H9 (cell line): ENCODE measurements at regions not wholly inside any gene's neighbourhood (a gene's known extent, or its start where the extent isn't known, plus 50 kb on each side); places are given as distances from the start of the nearest gene placed in this dataset.

Experiments
- DNase-seq: peaks from one replicate; pipeline ENCODE4 v3.0.0-alpha.2; 2017
- H2AFZ ChIP-seq: one replicate; pipeline ENCODE4 v1.6.1; 2013; ENCODE audit warnings: mild to moderate bottlenecking, low read length, control low read depth, moderate library complexity
- H2AK5ac ChIP-seq: 2 replicates; pipeline ENCODE4 v1.6.1; 2013; ENCODE audit warnings: low read length, control low read depth, mixed read lengths; ENCODE audit not compliant: insufficient read length
- H2BK120ac ChIP-seq: one replicate; pipeline ENCODE4 v1.6.1; 2013; ENCODE audit warnings: low read depth, mild to moderate bottlenecking, low read length, control low read depth, inconsistent platforms; ENCODE audit not compliant: poor library complexity, severe bottlenecking
- H2BK12ac ChIP-seq: 2 replicates; pipeline ENCODE4 v1.6.1; 2013; ENCODE audit warnings: low read length, control low read depth, mixed read lengths, low read depth; ENCODE audit not compliant: insufficient read length
- H2BK15ac ChIP-seq: 2 replicates; pipeline ENCODE4 v1.6.1; 2013; ENCODE audit warnings: low read depth, low read length, control low read depth
- H2BK20ac ChIP-seq: one replicate; pipeline ENCODE4 v1.6.1; 2013; ENCODE audit warnings: low read depth, mild to moderate bottlenecking, low read length, control low read depth, inconsistent platforms; ENCODE audit not compliant: poor library complexity, severe bottlenecking
- H2BK5ac ChIP-seq: 2 replicates; pipeline ENCODE4 v1.6.1; 2013; ENCODE audit warnings: low read length, control low read depth, mixed read lengths; ENCODE audit not compliant: insufficient read length
- H3K14ac ChIP-seq: 2 replicates; pipeline ENCODE4 v1.6.1; 2013; ENCODE audit warnings: low read length, control low read depth; ENCODE audit not compliant: insufficient read depth
- H3K18ac ChIP-seq: 2 replicates; pipeline ENCODE4 v1.6.1; 2013; ENCODE audit warnings: low read depth, mild to moderate bottlenecking, mixed read lengths, low read length, control low read depth; ENCODE audit not compliant: insufficient read length
- H3K23ac ChIP-seq: 2 replicates; pipeline ENCODE4 v1.6.1; 2013; ENCODE audit warnings: low read length, control low read depth, mixed read lengths, low read depth; ENCODE audit not compliant: insufficient read length
- H3K23me2 ChIP-seq: 2 replicates; pipeline ENCODE4 v1.6.1; 2013; ENCODE audit warnings: low read depth, mild to moderate bottlenecking, mixed read lengths, low read length, control low read depth; ENCODE audit not compliant: insufficient read length, poor library complexity, severe bottlenecking
- H3K27ac ChIP-seq: 2 replicates; pipeline ENCODE4 v1.5.1; 2013; ENCODE audit warnings: low read length, control low read depth, mixed read lengths, low read depth; ENCODE audit not compliant: insufficient read length
- H3K27me3 ChIP-seq: 2 replicates; pipeline ENCODE4 v1.6.1; 2013; ENCODE audit warnings: low read length, control low read depth, inconsistent platforms; ENCODE audit not compliant: insufficient read depth
- H3K4ac ChIP-seq: 2 replicates; pipeline ENCODE4 v1.6.1; 2013; ENCODE audit warnings: low read depth, mild to moderate bottlenecking, control low read depth, inconsistent platforms, low read length, moderate library complexity
- H3K4me1 ChIP-seq: 2 replicates; pipeline ENCODE4 v1.6.1; 2013; ENCODE audit warnings: low read length, control low read depth, inconsistent platforms; ENCODE audit not compliant: insufficient read depth
- H3K4me2 ChIP-seq: 2 replicates; pipeline ENCODE4 v1.6.1; 2013; ENCODE audit warnings: low read length, control low read depth, mixed read lengths; ENCODE audit not compliant: insufficient read length, insufficient read depth
- H3K56ac ChIP-seq: 2 replicates; pipeline ENCODE4 v1.6.1; 2013; ENCODE audit warnings: low read depth, mild to moderate bottlenecking, mixed read lengths, low read length, control low read depth; ENCODE audit not compliant: insufficient read length
- H3K79me1 ChIP-seq: 2 replicates; pipeline ENCODE4 v1.6.1; 2013; ENCODE audit warnings: low read depth, mild to moderate bottlenecking, moderate library complexity, low read length, control low read depth, inconsistent platforms; ENCODE audit not compliant: insufficient read depth, poor library complexity, severe bottlenecking
- H3K79me2 ChIP-seq: 2 replicates; pipeline ENCODE4 v1.6.1; 2013; ENCODE audit warnings: low read length, control low read depth, inconsistent platforms; ENCODE audit not compliant: insufficient read depth
- H3K9ac ChIP-seq: 2 replicates; pipeline ENCODE4 v1.6.1; 2013; ENCODE audit warnings: low read length, control low read depth, mixed read lengths; ENCODE audit not compliant: insufficient read length; ENCODE audit errors: extremely low read depth
- H3K9me3 ChIP-seq: one replicate; pipeline ENCODE4 v1.6.1; 2013; ENCODE audit warnings: low read depth, low read length, inconsistent platforms; ENCODE audit not compliant: control insufficient read depth
- H3T11ph ChIP-seq: one replicate; pipeline ENCODE4 v1.6.1; 2013; ENCODE audit warnings: mild to moderate bottlenecking, low read length, control low read depth, inconsistent platforms
- H4K20me1 ChIP-seq: one replicate; pipeline ENCODE4 v1.6.1; 2013; ENCODE audit not compliant: control insufficient read depth, insufficient read length, insufficient read depth
- H4K5ac ChIP-seq: 2 replicates; pipeline ENCODE4 v1.6.1; 2013; ENCODE audit warnings: low read depth, mild to moderate bottlenecking, mixed read lengths, low read length, control low read depth; ENCODE audit not compliant: insufficient read length
- H4K8ac ChIP-seq: replicated peaks from 2 replicates; pipeline ENCODE4 v1.6.1; 2013; ENCODE audit warnings: low read length, control low read depth, mixed read lengths, low read depth; ENCODE audit not compliant: insufficient read length
- H4K91ac ChIP-seq: 2 replicates; pipeline ENCODE4 v1.6.1; 2013; ENCODE audit warnings: low read depth, mild to moderate bottlenecking, moderate library complexity, mixed read lengths, low read length, control low read depth; ENCODE audit not compliant: insufficient read length
- H3K27ac Mint-ChIP-seq, 3 experiments: 2 replicates in 2 of 3; 3 replicates in 1 of 3; pipeline ENCODE4 v1.8.0; 2020 to 2021; ENCODE audit warnings: mixed read lengths in 3 of 3, mild to moderate bottlenecking in 1 of 3, moderate library complexity in 1 of 3
- H3K27me3 Mint-ChIP-seq: 2 replicates; pipeline ENCODE4 v1.8.0; 2021; ENCODE audit warnings: low read depth, mild to moderate bottlenecking, moderate library complexity, mixed read lengths
- H3K36me3 Mint-ChIP-seq, 3 experiments: 2 replicates in 2 of 3; 3 replicates in 1 of 3; pipeline ENCODE4 v1.8.0; 2020 to 2021; ENCODE audit warnings: low read depth in 3 of 3, mixed read lengths in 3 of 3; ENCODE audit not compliant: insufficient read depth in 1 of 3
- H3K4me1 Mint-ChIP-seq, 2 experiments: 2 replicates each; pipeline ENCODE4 v1.8.0; 2020; ENCODE audit warnings: mixed read lengths in 2 of 2
- H3K4me3 Mint-ChIP-seq, 2 experiments: 2 replicates in 1 of 2; 3 replicates in 1 of 2; pipeline ENCODE4 v1.8.0; 2020 to 2021; ENCODE audit warnings: mild to moderate bottlenecking in 2 of 2, mixed read lengths in 2 of 2, moderate library complexity in 1 of 2
- H3K9me3 Mint-ChIP-seq, 2 experiments: 2 replicates in 1 of 2; 3 replicates in 1 of 2; pipeline ENCODE4 v1.8.0; 2020; ENCODE audit warnings: mild to moderate bottlenecking in 2 of 2, mixed read lengths in 2 of 2, moderate library complexity in 1 of 2
- CTCF ChIP-seq: fragments of 200-600 bp; sonication (generic); conservative IDR thresholded peaks from 3 replicates; pipeline ENCODE4 v1.8.0; 2021; ENCODE audit warnings: antibody characterized with exemption, mild to moderate bottlenecking
- WGBS: extraction: QIAGEN DNeasy Blood & Tissue Kit; methylation state at CpG from one replicate; pipeline ENCODE4 v1.1.7; 2013; ENCODE audit warnings: missing lambda C conversion rate, low lambda C conversion rate, mixed read lengths; ENCODE audit not compliant: insufficient read length; ENCODE audit errors: extremely low coverage; 5-methylcytosine and 5-hydroxymethylcytosine counted together

GRCh38 chr7:85570898-85571297 lies 384.0 kb upstream of the SEMA3D start:
- Histone ChIP-seq H4K91ac (no peak overlapping the region), H3K56ac (no peak overlapping the region), H3K27me3 (no peaks in the 10 kb centered on the region), H2BK120ac (no peak overlapping the region), H3K4ac (no peak overlapping the region), H4K8ac (no peak overlapping the region), H3K27ac (no peak overlapping the region), H3K9me3 (no peaks in the 10 kb centered on the region), H3K79me1 (no peaks in the 10 kb centered on the region), H3K9ac (no peak overlapping the region), H2BK12ac (no peak overlapping the region), H3T11ph (no peak overlapping the region), H4K5ac (no peak overlapping the region), H2BK5ac (no peak overlapping the region), H2AFZ (no peak overlapping the region), H4K20me1 (no peaks in the 10 kb centered on the region), H3K23ac (no peak overlapping the region), H3K14ac (no peak overlapping the region), H3K23me2 (no peaks in the 10 kb centered on the region), H2BK15ac (no peak overlapping the region), H2AK5ac (no peak overlapping the region), H2BK20ac (no peak overlapping the region), H3K4me1 (no peaks in the 10 kb centered on the region), H3K79me2 (no peaks in the 10 kb centered on the region), H3K18ac (no peak overlapping the region), H3K4me2 (no peak overlapping the region)
- Mint-ChIP-seq H3K36me3 (no peaks in the 10 kb centered on the region), H3K4me3 (no peak overlapping the region), H3K27me3 (no peaks in the 10 kb centered on the region), H3K9me3 (no peaks in the 10 kb centered on the region; a peak in 1 of 5 replicates), H3K27ac (no peak overlapping the region), H3K4me1 (no peaks in the 10 kb centered on the region)
- WGBS: no CpG with 5 or more reads among the region's 1 CpG
- DNase-seq: no peak
- no peak for TF ChIP-seq CTCF
